ENCODE measurements at regions not wholly inside any gene's neighbourhood (a gene's known extent, or its start where the extent isn't known, plus 50 kb on each side); places are given as distances from the start of the nearest gene placed in this dataset.

DNA sequence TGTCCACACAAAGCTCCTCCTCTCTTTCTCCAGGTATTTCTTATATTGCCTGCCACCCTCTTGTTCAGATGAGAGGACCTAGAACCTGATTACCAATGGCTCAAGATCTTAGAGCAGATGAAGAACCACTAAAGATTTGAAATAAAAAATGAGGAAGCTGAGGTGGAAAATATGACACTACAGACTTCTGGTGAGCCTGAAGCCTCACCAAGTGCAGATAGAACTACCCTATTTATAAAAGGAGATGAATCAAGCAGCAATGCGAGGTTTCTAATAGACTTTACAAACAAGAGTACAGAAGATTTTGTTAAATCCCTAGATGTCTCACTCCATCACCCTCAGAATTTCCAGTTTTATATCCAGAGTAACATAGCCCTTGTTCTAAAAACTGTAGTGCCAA, 345.8 kb downstream of the TBC1D4 start (continued):
- TF ChIP-seq ZNF592 (IDR thresholded peaks at IDR 0.05): no peak
- TF ChIP-seq HCFC1 (IDR thresholded peaks at IDR 0.05; ENCODE audit: low read length): no peak

GRCh38 chr13:75135325-75135825, 346.6 kb downstream of the TBC1D4 start:
- FAIRE-seq: no peak
- in situ Hi-C loops (cut with MboI): no loop called here
- Histone ChIP-seq H3K36me3 (ENCODE audit: control insufficient read depth in 2 of 2, insufficient read depth in 2 of 2, low read length in 1 of 2) (no peaks in the 10 kb centered on the region), H3K27me3 (replicated peaks in 1 of 2; ENCODE audit: control insufficient read depth in 2 of 2, insufficient read depth in 2 of 2, low read length in 1 of 2) (no peaks in the 10 kb centered on the region), H3K9ac (ENCODE audit: control insufficient read depth, insufficient read depth, low read length) (no peak overlapping the region), H3K4me1 (ENCODE audit: control insufficient read depth, insufficient read depth, low read length) (no peaks in the 10 kb centered on the region), H3K4me3 (no peak overlapping the region), H3K79me2 (ENCODE audit: control insufficient read depth, insufficient read depth, low read length) (no peaks in the 10 kb centered on the region), H2AFZ (ENCODE audit: control insufficient read depth, low read depth, low read length) (no peak overlapping the region), H3K9me3 (replicated peaks; ENCODE audit: control insufficient read depth, insufficient read depth, low read length) (no peaks in the 10 kb centered on the region), H3K27ac (ENCODE audit: control insufficient read depth, insufficient read depth) (no peak overlapping the region), H3K4me2 (ENCODE audit: control insufficient read depth, insufficient read depth) (no peak overlapping the region), H4K20me1 (ENCODE audit: control insufficient read depth, insufficient read depth) (no peaks in the 10 kb centered on the region)
- ChIA-PET CTCF (no interaction called here), SMC1A (ENCODE audit: uncharacterized antibody, unreplicated experiment) (no interaction called here), RAD21 (ENCODE audit: unreplicated experiment) (no interaction called here), POLR2A (no interaction called here)
- ATAC-seq: no peak
- BruUV-seq (replicated peaks): no TSS peak
- intact Hi-C loops (cut with micrococcal nuclease; ENCODE audit: unreplicated experiment): no loop called here
- no peak for DNase-seq (ENCODE audit: low read depth, low spot score)
- WGBS (ENCODE audit: insufficient coverage, insufficient replicate concordance, low lambda C conversion rate, missing lambda C conversion rate): 25% methylated on average over 6 of the region's 6 CpGs
- TF ChIP-seq CREB1 (IDR thresholded peaks at IDR 0.05; ENCODE audit: low read depth) (no peak), ZNF592 (IDR thresholded peaks at IDR 0.05) (no peak), STAT1 (conservative IDR thresholded peaks at IDR 0.05) (no peak), SMARCA5 (IDR thresholded peaks at IDR 0.05) (no peak), NFXL1 (IDR thresholded peaks at IDR 0.05; ENCODE audit: borderline replicate concordance) (no peak), SMAD5 (IDR thresholded peaks at IDR 0.05; ENCODE audit: low read depth) (no peak), POLR2AphosphoS2 (IDR thresholded peaks at IDR 0.05; ENCODE audit: low read depth, low read length) (no peak), RAD21 (IDR thresholded peaks at IDR 0.05; ENCODE audit: insufficient read depth, low read depth, low read length) (no peak), ZBTB40 (IDR thresholded peaks at IDR 0.05; ENCODE audit: borderline replicate concordance) (no peak), IKZF1 (conservative IDR thresholded peaks at IDR 0.05) (no peak), IKZF2 (IDR thresholded peaks at IDR 0.05) (no peak)
